ENCODE measurements at regions not wholly inside any gene's neighbourhood (a gene's known extent, or its start where the extent isn't known, plus 50 kb on each side); places are given as distances from the start of the nearest gene placed in this dataset.

DNA sequence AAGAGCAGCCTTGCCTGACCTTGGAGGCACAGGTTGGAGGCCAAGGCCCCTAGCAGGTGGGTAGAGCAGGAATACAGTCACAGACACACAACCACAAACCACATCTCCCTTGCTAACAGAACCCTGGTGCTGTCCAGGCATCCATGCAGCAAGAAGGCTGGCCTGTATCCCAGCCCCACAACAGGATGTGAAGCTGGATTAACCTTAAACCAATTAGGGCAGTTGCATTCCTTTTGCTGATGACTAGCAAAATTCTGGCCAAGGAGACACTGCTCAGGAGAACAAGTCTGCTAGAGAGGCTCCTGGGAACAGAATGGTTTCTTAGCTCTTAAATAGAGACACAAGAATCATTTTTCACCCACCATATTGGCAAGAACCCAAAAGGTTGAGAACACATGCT is 97.8 kb downstream of the C5orf15 start:
- H3K27me3 ChIP-seq, result peaks cover 3% of the 10 kb centered on the region
- H3K4me3 ChIP-seq, result no peak overlapping the region
- H3K9me3 ChIP-seq, result no peaks in the 10 kb centered on the region
- H3K36me3 ChIP-seq, result no peaks in the 10 kb centered on the region
- in situ Hi-C loops (cut with MboI; ENCODE audit: low pct_ligation_motif_present in 1 of 4, low pct_unique_long_range_greater_than_20kb in 1 of 4, low sequenced_read_pairs in 3 of 4), result loop anchor here in 2 of 4 donors (25.0 kb wide), 3 partner anchors 433 to 758 kb away; no protein-coding TSS in a partner anchor
- intact Hi-C loops (cut with DNase I; ENCODE audit: low total_unique reads), result loop anchor here (10.0 kb wide), 1 partner anchor 756 kb away; no protein-coding TSS in a partner anchor
- no peak for DNase-seq
- no peaks in the 10 kb centered on the region for H3K4me1 ChIP-seq
- H3K27ac ChIP-seq, result no peak overlapping the region
- TF ChIP-seq, protein P1, sequence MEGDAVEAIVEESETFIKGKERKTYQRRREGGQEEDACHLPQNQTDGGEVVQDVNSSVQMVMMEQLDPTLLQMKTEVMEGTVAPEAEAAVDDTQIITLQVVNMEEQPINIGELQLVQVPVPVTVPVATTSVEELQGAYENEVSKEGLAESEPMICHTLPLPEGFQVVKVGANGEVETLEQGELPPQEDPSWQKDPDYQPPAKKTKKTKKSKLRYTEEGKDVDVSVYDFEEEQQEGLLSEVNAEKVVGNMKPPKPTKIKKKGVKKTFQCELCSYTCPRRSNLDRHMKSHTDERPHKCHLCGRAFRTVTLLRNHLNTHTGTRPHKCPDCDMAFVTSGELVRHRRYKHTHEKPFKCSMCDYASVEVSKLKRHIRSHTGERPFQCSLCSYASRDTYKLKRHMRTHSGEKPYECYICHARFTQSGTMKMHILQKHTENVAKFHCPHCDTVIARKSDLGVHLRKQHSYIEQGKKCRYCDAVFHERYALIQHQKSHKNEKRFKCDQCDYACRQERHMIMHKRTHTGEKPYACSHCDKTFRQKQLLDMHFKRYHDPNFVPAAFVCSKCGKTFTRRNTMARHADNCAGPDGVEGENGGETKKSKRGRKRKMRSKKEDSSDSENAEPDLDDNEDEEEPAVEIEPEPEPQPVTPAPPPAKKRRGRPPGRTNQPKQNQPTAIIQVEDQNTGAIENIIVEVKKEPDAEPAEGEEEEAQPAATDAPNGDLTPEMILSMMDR (IDR thresholded peaks at IDR 0.05), result no peak
- no peak for TF ChIP-seq EP300 (IDR thresholded peaks at IDR 0.05; ENCODE audit: low read depth)
- TF ChIP-seq POLR2A (IDR thresholded peaks at IDR 0.05), result no peak
- TF ChIP-seq POLR2AphosphoS5 (IDR thresholded peaks at IDR 0.05), result no peak

DNA sequence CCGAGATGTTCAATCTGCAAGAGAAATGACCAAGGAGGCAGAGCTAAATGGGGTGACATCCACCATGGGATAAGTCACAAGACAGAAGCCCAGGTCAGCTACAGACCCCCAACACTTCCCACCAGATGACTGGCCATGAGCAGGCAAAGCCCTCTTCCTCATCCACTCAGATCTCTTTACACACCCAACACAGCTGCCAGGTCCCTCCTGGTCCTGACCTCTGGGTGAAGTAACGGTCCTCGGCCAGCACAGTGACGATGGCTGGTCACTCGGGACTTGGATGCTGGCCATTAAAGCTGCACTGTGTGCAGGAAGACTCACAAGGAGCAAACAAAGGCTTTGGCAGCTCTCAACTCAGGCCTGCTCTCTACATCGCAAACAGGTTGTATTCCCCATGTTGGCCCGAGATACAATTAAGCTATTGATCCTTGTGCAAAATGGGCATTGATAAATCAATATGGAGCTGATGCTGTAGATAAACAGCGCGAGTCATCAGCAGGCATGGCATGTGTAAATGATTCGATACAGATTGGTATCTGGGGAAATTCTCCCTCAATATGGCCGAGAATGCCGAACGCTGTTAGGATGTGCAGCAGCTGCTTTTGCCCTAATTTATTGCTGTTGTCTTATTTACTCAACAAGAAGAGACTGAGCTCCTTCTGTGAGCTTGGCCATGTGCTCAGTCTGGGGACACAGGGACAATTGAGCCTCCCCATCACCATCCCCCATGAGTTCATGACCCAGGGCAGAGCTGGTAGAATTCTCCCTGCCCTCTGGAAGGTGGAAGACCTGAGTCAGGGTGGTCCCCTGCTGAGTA is 98.7 kb downstream of the C5orf15 start:
- Histone ChIP-seq H3K4me3 (no peak overlapping the region), H3K4me1 (no peaks in the 10 kb centered on the region), H3K9me3 (no peaks in the 10 kb centered on the region), H3K27ac (no peak overlapping the region), H3K36me3 (no peaks in the 10 kb centered on the region), H3K27me3 (peaks cover 3% of the 10 kb centered on the region)
- no peak for TF ChIP-seq EP300 (IDR thresholded peaks at IDR 0.05; ENCODE audit: low read depth)
- no peak for TF ChIP-seq POLR2A (IDR thresholded peaks at IDR 0.05)
- TF ChIP-seq POLR2AphosphoS5 (IDR thresholded peaks at IDR 0.05), result no peak
- TF ChIP-seq, protein P1 (IDR thresholded peaks at IDR 0.05), result no peak
- in situ Hi-C loops (cut with MboI; ENCODE audit: low pct_ligation_motif_present in 1 of 4, low pct_unique_long_range_greater_than_20kb in 1 of 4, low sequenced_read_pairs in 3 of 4) (loop anchor here in 2 of 4 donors (25.0 kb wide), 3 partner anchors 432 to 757 kb away; no protein-coding TSS in a partner anchor), intact Hi-C loops (cut with DNase I; ENCODE audit: low total_unique reads) (loop anchor here (10.0 kb wide), 1 partner anchor 755 kb away; no protein-coding TSS in a partner anchor)
- 54 to 74% methylated on average over 6 to 13 of the region's 13 CpGs for WGBS, 2 donors (ENCODE audit: low coverage in 1 of 2)
- DNase-seq, result no peak

DNA sequence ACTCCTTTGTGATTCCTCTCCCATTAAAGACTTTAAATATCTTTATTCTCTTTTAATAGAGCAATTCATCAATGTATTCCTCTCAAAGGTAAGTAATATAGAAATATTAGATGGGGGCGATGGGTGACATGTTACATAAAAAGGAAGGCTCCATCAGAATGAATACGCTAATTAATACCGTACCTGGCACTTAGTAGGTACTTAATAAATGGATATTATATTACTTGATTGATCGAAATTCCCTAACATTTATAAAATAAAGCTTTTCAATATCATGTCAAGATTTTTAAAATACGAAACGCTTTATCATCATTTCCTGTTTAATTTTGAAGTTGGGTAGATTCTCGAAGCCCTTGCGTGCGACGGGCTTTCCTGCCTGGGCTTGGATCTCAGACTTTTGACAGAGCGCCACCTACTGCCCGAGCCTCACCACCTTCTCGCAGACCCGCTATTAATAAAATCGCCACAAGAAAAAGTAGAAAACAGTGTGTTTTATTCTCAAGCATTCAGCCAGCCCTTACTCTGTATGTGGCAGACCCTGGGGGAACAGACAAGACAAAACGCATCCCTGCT is 99.4 kb downstream of the C5orf15 start:
- in situ Hi-C loops (cut with MboI; ENCODE audit: low pct_ligation_motif_present in 1 of 4, low pct_unique_long_range_greater_than_20kb in 1 of 4, low sequenced_read_pairs in 3 of 4), result loop anchor here in 2 of 4 donors (25.0 kb wide), 3 partner anchors 432 to 757 kb away; no protein-coding TSS in a partner anchor
- TF ChIP-seq, protein P1 (IDR thresholded peaks at IDR 0.05), result peak; percentile 63 to 72 (median 70)
- TF ChIP-seq POLR2A (IDR thresholded peaks at IDR 0.05) (no peak), EP300 (IDR thresholded peaks at IDR 0.05; ENCODE audit: low read depth) (no peak), POLR2AphosphoS5 (IDR thresholded peaks at IDR 0.05) (no peak)
- 16 to 19% methylated on average over 15 to 16 of the region's 16 CpGs for WGBS, 2 donors (ENCODE audit: low coverage in 1 of 2)
- H3K36me3 ChIP-seq, result no peaks in the 10 kb centered on the region
- DNase-seq, result peak; percentile 69
- peaks cover 3% of the 10 kb centered on the region for H3K27me3 ChIP-seq
- H3K4me1 ChIP-seq, result no peaks in the 10 kb centered on the region
- H3K27ac ChIP-seq, result no peak overlapping the region
- no peak overlapping the region for H3K4me3 ChIP-seq
- intact Hi-C loops (cut with DNase I; ENCODE audit: low total_unique reads), result no loop called here
- H3K9me3 ChIP-seq, result no peaks in the 10 kb centered on the region

DNA sequence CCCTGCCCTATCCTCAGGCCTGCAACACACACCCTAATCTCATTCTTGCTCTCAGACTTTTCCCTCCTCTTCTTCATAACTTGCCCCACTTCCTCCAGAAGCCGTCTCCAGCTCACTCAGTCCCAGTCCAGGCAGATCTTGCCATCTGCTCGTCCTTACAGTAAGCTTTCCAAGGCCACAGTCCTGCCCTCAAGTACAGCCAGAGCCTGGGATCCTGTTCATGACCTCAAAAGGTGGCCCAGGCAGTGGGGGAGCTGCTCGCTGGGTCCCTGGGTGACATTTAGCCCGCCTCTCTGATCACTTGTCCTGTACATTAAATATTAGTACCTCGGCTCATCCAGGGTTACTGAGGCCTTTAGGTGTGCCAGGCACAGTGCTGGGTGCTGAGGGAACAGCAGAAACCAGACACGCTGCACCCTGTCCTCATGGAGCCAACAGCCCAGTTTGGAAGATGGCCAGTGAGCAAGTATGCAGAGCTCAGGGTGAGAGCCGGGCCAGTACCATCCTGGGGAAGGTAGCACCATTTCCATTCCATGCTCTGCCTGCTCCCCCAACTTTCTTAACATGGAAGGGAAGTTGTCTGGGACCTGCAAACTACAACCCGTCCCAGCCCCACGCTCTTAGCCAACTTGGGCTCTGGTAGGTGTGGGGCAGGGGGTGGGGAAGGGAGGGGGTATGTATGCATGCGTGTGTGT is 100.4 kb downstream of the C5orf15 start:
- no peaks in the 10 kb centered on the region for H3K9me3 ChIP-seq
- H3K27me3 ChIP-seq, result peaks cover 3% of the 10 kb centered on the region
- intact Hi-C loops (cut with DNase I; ENCODE audit: low total_unique reads) (no loop called here), in situ Hi-C loops (cut with MboI; ENCODE audit: low pct_ligation_motif_present in 1 of 4, low pct_unique_long_range_greater_than_20kb in 1 of 4, low sequenced_read_pairs in 3 of 4) (loop anchor here in 2 of 4 donors (25.0 kb wide), 3 partner anchors 431 to 756 kb away; no protein-coding TSS in a partner anchor)
- no peak overlapping the region for H3K4me3 ChIP-seq
- WGBS, 2 donors (ENCODE audit: low coverage in 1 of 2), result 89 to 100% methylated on average over 1 to 9 of the region's 10 CpGs
- no peak for DNase-seq
- TF ChIP-seq, protein P1 (IDR thresholded peaks at IDR 0.05), result no peak
- TF ChIP-seq EP300 (IDR thresholded peaks at IDR 0.05; ENCODE audit: low read depth) (no peak), POLR2AphosphoS5 (IDR thresholded peaks at IDR 0.05) (no peak), POLR2A (IDR thresholded peaks at IDR 0.05) (no peak)
- no peaks in the 10 kb centered on the region for H3K36me3 ChIP-seq
- no peak overlapping the region for H3K27ac ChIP-seq
- H3K4me1 ChIP-seq, result no peaks in the 10 kb centered on the region
